Duodenal mucosa (tissue), 2 donors: ENCODE measurements at regions not wholly inside any gene's neighbourhood (a gene's known extent, or its start where the extent isn't known, plus 50 kb on each side); places are given as distances from the start of the nearest gene placed in this dataset.

Experiments used
- H3K27ac ChIP-seq: one replicate; pipeline ENCODE4 v1.7.0; 2013; ENCODE audit warnings: low read depth, low read length
- H3K27me3 ChIP-seq, 2 donors: one replicate each; pipeline ENCODE4 v1.7.0; 2013; ENCODE audit warnings: low read length in 2 of 2, control low read depth in 1 of 2; ENCODE audit not compliant: insufficient read depth in 2 of 2, control insufficient read depth in 1 of 2
- H3K36me3 ChIP-seq, 2 donors: one replicate each; pipeline ENCODE4 v1.7.0; 2013; ENCODE audit warnings: low read length in 2 of 2, control low read depth in 1 of 2; ENCODE audit not compliant: insufficient read depth in 2 of 2, control insufficient read depth in 1 of 2
- H3K4me1 ChIP-seq, 2 donors: one replicate each; pipeline ENCODE4 v1.7.0; 2013; ENCODE audit warnings: low read length in 2 of 2, control low read depth in 1 of 2; ENCODE audit not compliant: insufficient read depth in 2 of 2, control insufficient read depth in 1 of 2
- H3K4me3 ChIP-seq, 2 donors: one replicate each; pipeline ENCODE4 v1.7.0; 2013; ENCODE audit warnings: low read length in 2 of 2, low read depth in 1 of 2
- H3K9ac ChIP-seq, 2 donors: one replicate each; pipeline ENCODE4 v1.7.0; 2013; ENCODE audit warnings: low read length in 2 of 2, low read depth in 1 of 2
- H3K9me3 ChIP-seq, 2 donors: one replicate each; pipeline ENCODE4 v1.7.0; 2013; ENCODE audit warnings: low read length in 2 of 2, control low read depth in 1 of 2; ENCODE audit not compliant: control insufficient read depth in 1 of 2

- Histone ChIP-seq H3K9me3 (no peaks in the 10 kb centered on the region), H3K9ac (no peak overlapping the region), H3K4me1 (no peaks in the 10 kb centered on the region), H3K36me3 (no peaks in the 10 kb centered on the region), H3K27me3 (no peaks in the 10 kb centered on the region), H3K27ac (no peak overlapping the region), H3K4me3 (no peak overlapping the region)
These were observed 204.7 kb downstream of the HLX start for GRCh38 chr1:221083902-221084301.

- Histone ChIP-seq H3K36me3 (no peaks in the 10 kb centered on the region), H3K9me3 (no peaks in the 10 kb centered on the region), H3K9ac (no peak overlapping the region)
These were observed 205.4 kb downstream of the HLX start for GRCh38 chr1:221084681-221085080.

GRCh38 chr1:221085701-221086375 lies 206.6 kb downstream of the HLX start:
- Histone ChIP-seq H3K9me3 (no peaks in the 10 kb centered on the region), H3K4me3 (no peak overlapping the region), H3K4me1 (no peaks in the 10 kb centered on the region), H3K36me3 (no peaks in the 10 kb centered on the region), H3K27me3 (no peaks in the 10 kb centered on the region), H3K27ac (no peak overlapping the region), H3K9ac (no peak overlapping the region)

More at GRCh38 chr1:221084681-221085080, 205.4 kb downstream of the HLX start:
- Histone ChIP-seq H3K27ac (no peak overlapping the region), H3K27me3 (no peaks in the 10 kb centered on the region), H3K4me3 (no peak overlapping the region), H3K4me1 (no peaks in the 10 kb centered on the region)

- Histone ChIP-seq H3K27me3 (no peaks in the 10 kb centered on the region), H3K9ac (no peak overlapping the region), H3K9me3 (no peaks in the 10 kb centered on the region), H3K36me3 (no peaks in the 10 kb centered on the region), H3K27ac (no peak overlapping the region), H3K4me3 (no peak overlapping the region), H3K4me1 (no peaks in the 10 kb centered on the region)
These were observed 208.7 kb downstream of the HLX start for GRCh38 chr1:221087919-221088318.

GRCh38 chr1:221089273-221089672 lies 210.0 kb downstream of the HLX start:
- no peaks in the 10 kb centered on the region for H3K4me1 ChIP-seq
- no peak overlapping the region for H3K9ac ChIP-seq
- no peak overlapping the region for H3K27ac ChIP-seq
- no peak overlapping the region for H3K4me3 ChIP-seq
- no peaks in the 10 kb centered on the region for H3K27me3 ChIP-seq
- H3K9me3 ChIP-seq: no peaks in the 10 kb centered on the region
- no peaks in the 10 kb centered on the region for H3K36me3 ChIP-seq

GRCh38 chr1:221089803-221090202 lies 210.6 kb downstream of the HLX start:
- Histone ChIP-seq H3K36me3 (no peaks in the 10 kb centered on the region), H3K27me3 (no peaks in the 10 kb centered on the region), H3K9me3 (no peaks in the 10 kb centered on the region), H3K9ac (no peak overlapping the region), H3K27ac (no peak overlapping the region), H3K4me1 (no peaks in the 10 kb centered on the region), H3K4me3 (no peak overlapping the region)

GRCh38 chr1:221093903-221094791 lies 214.9 kb downstream of the HLX start:
- Histone ChIP-seq H3K4me3 (no peak overlapping the region), H3K27ac (no peak overlapping the region), H3K4me1 (no peaks in the 10 kb centered on the region), H3K36me3 (no peaks in the 10 kb centered on the region), H3K27me3 (no peaks in the 10 kb centered on the region), H3K9me3 (no peaks in the 10 kb centered on the region), H3K9ac (no peak overlapping the region)

- Histone ChIP-seq H3K9me3 (no peaks in the 10 kb centered on the region), H3K27ac (no peak overlapping the region), H3K27me3 (no peaks in the 10 kb centered on the region), H3K9ac (no peak overlapping the region), H3K36me3 (no peaks in the 10 kb centered on the region), H3K4me1 (peaks cover 0 to 7% of the 10 kb centered on the region in 2 donors), H3K4me3 (no peak overlapping the region)
These were observed 218.4 kb downstream of the HLX start for GRCh38 chr1:221097479-221098281.

- no peaks in the 10 kb centered on the region for H3K36me3 ChIP-seq
- H3K27me3 ChIP-seq: no peaks in the 10 kb centered on the region
- H3K9me3 ChIP-seq: no peaks in the 10 kb centered on the region
- peaks cover 0 to 7% of the 10 kb centered on the region in 2 donors for H3K4me1 ChIP-seq
- H3K27ac ChIP-seq: no peak overlapping the region
- no peak overlapping the region for H3K4me3 ChIP-seq
- no peak overlapping the region for H3K9ac ChIP-seq
These were observed 219.5 kb downstream of the HLX start for GRCh38 chr1:221098471-221099405.
